CD4-positive, alpha-beta T cell (primary cell): ENCODE measurements at regions not wholly inside any gene's neighbourhood (a gene's known extent, or its start where the extent isn't known, plus 50 kb on each side); places are given as distances from the start of the nearest gene placed in this dataset.
"Not testable (repeated sequence)": the region's sequence is repeated elsewhere in the genome, so short reads cannot be mapped to it uniquely, and the experiment has no call there.

Source experiments
- ATAC-seq: fragments of 200-7000 bp; cut with Tn5 transposase; one replicate; pipeline ENCODE4 v1.10.0; 2022; ENCODE audit warnings: mild to moderate bottlenecking; ENCODE audit not compliant: poor library complexity
- CTCF ChIA-PET: fragments of 350-600 bp; sonication (Branson Sonifier 250); formaldehyde crosslinking; loops from one replicate; lab custom pipeline; 2021; ENCODE audit warnings: antibody characterized with exemption, inconsistent platforms; lab: Charles Lee
- POLR2A ChIA-PET: fragments of 350-600 bp; sonication (Branson Sonifier 250); formaldehyde crosslinking; loops from one replicate; lab custom pipeline; 2021; ENCODE audit warnings: antibody characterized with exemption, inconsistent platforms; lab: Charles Lee
- DNase-seq, 14 experiments: peaks; one replicate each; pipeline ENCODE4 v3.0.0-alpha.2; 2013 to 2020; ENCODE audit warnings: mixed read lengths in 2 of 14
- H3K27ac ChIP-seq, 2 donors: one replicate each; pipeline versions ENCODE4 v1.5.1 to v1.7.0; 2013; ENCODE audit warnings: low read length in 2 of 2, low read depth in 1 of 2, mild to moderate bottlenecking in 1 of 2
- H3K27me3 ChIP-seq, 2 experiments: 1 replicate in 1 of 2; 2 replicates in 1 of 2; pipeline versions ENCODE4 v1.6.1 to v1.7.0; 2013; ENCODE audit warnings: low read length in 2 of 2, control low read depth in 1 of 2, mild to moderate bottlenecking in 1 of 2, moderate library complexity in 1 of 2; ENCODE audit not compliant: insufficient read depth in 2 of 2, control insufficient read depth in 1 of 2
- H3K36me3 ChIP-seq: one replicate; pipeline ENCODE4 v1.6.1; 2013; ENCODE audit warnings: low read length, control low read depth; ENCODE audit not compliant: insufficient read depth
- H3K4me1 ChIP-seq: one replicate; pipeline ENCODE4 v1.6.1; 2013; ENCODE audit warnings: low read length, control low read depth; ENCODE audit not compliant: insufficient read depth
- H3K4me3 ChIP-seq: one replicate; pipeline ENCODE4 v1.5.1; 2013; ENCODE audit warnings: mild to moderate bottlenecking, low read length, moderate library complexity
- H3K9me3 ChIP-seq, 2 experiments: 1 replicate in 1 of 2; 2 replicates in 1 of 2; pipeline versions ENCODE4 v1.6.1 to v1.7.0; 2013; ENCODE audit warnings: low read length in 2 of 2, mild to moderate bottlenecking in 2 of 2, control low read depth in 1 of 2, moderate library complexity in 1 of 2; ENCODE audit not compliant: control insufficient read depth in 1 of 2, insufficient read depth in 1 of 2
- H3K27ac Mint-ChIP-seq: one replicate; pipeline ENCODE4 v1.8.0; 2020; ENCODE audit warnings: mixed read lengths
- H3K27me3 Mint-ChIP-seq: one replicate; pipeline ENCODE4 v1.8.0; 2021; ENCODE audit warnings: mixed read lengths
- H3K36me3 Mint-ChIP-seq: one replicate; pipeline ENCODE4 v1.8.0; 2021; ENCODE audit warnings: low read depth, mixed read lengths
- H3K4me1 Mint-ChIP-seq: one replicate; pipeline ENCODE4 v1.8.0; 2021; ENCODE audit warnings: low read depth, mixed read lengths
- H3K4me3 Mint-ChIP-seq: one replicate; pipeline ENCODE4 v1.8.0; 2020; ENCODE audit warnings: mild to moderate bottlenecking, mixed read lengths
- H3K9me3 Mint-ChIP-seq: one replicate; pipeline ENCODE4 v1.8.0; 2020; ENCODE audit warnings: mixed read lengths
- intact Hi-C, 2 experiments: fragments of 100-400 bp; cut with DNase I in 1 of 2; cut with micrococcal nuclease in 1 of 2; formaldehyde crosslinking; loops; one replicate each; pipeline versions ENCODE4 v1.15.1 to v1.9.0; 2023 to 2025; cut with DNase I, micrococcal nuclease

DNA sequence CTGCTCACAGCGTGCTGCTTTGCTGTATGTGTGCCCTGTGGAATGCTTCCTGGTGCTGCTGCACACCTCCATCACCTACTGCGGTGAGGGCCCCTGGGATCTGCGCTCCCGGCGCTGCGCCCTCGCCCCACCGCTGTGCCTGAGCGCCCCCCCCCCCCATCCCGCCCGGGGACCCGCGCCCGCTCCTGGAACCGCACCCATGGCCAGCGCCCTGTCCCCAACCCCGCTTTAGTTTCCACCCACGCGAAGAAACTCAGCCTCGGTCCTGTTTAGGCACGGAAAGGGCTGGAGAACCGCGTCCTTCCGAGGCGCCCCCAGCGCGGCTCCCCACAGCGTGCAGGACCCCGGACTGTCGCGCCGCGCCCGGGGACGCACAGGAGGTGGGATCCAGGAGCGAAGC is 265.5 kb downstream of the POTEB3 start:
- intact Hi-C loops, H3K4me3 ChIP-seq, H3K4me1 Mint-ChIP-seq, H3K9me3 Mint-ChIP-seq, H3K4me1 ChIP-seq, H3K27ac ChIP-seq, H3K27me3 ChIP-seq, ATAC-seq, H3K36me3 ChIP-seq, CTCF ChIA-PET, POLR2A ChIA-PET, H3K36me3 Mint-ChIP-seq, H3K27ac Mint-ChIP-seq, H3K9me3 ChIP-seq, H3K27me3 Mint-ChIP-seq, H3K4me3 Mint-ChIP-seq: not testable (repeated sequence)
- DNase-seq = peak in 1 of 14 experiments; percentile 0

- CTCF ChIA-PET, H3K9me3 Mint-ChIP-seq, H3K36me3 ChIP-seq, H3K4me1 ChIP-seq, H3K9me3 ChIP-seq, H3K4me3 Mint-ChIP-seq, POLR2A ChIA-PET, H3K27me3 ChIP-seq, H3K4me1 Mint-ChIP-seq, H3K36me3 Mint-ChIP-seq, ATAC-seq, H3K27ac ChIP-seq, DNase-seq, intact Hi-C loops, H3K4me3 ChIP-seq, H3K27ac Mint-ChIP-seq, H3K27me3 Mint-ChIP-seq: not testable (repeated sequence)
These were observed 285.3 kb upstream of the POTEB2 start for GRCh38 chr15:21151203-21151966.

- H3K9me3 Mint-ChIP-seq, H3K4me1 ChIP-seq: not testable (repeated sequence)
These were observed 282.0 kb upstream of the POTEB2 start for GRCh38 chr15:21148136-21148535.

DNA sequence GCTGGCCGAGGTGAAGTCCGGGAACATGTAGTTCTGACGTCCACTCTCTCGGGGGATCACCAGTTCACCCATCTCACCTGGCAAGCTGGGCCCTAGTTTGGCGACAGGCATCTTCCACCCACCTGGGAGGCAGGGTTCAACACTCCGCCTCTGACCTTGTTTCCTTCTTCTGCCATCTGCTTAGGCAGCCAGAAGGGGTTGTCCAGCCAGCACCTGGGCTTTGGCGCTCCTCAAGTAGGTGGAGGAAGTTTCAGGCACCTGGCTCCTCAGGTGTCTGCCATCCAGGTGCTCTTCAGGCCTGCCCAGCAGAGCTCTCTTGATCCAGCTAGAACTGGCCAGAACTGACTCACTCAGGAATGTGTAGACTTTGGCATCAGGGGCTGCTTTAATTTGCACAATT is 267.8 kb upstream of the POTEB2 start:
- H3K36me3 ChIP-seq, ATAC-seq, H3K27me3 Mint-ChIP-seq, H3K27me3 ChIP-seq, H3K4me3 Mint-ChIP-seq, H3K36me3 Mint-ChIP-seq, H3K9me3 Mint-ChIP-seq, H3K4me1 Mint-ChIP-seq, H3K4me3 ChIP-seq, H3K27ac Mint-ChIP-seq, DNase-seq, H3K27ac ChIP-seq, H3K9me3 ChIP-seq, H3K4me1 ChIP-seq, POLR2A ChIA-PET, CTCF ChIA-PET, intact Hi-C loops: not testable (repeated sequence)

More at GRCh38 chr15:21148136-21148535, 282.0 kb upstream of the POTEB2 start:
- ATAC-seq, H3K9me3 ChIP-seq, H3K27ac ChIP-seq, H3K4me3 Mint-ChIP-seq, H3K4me1 Mint-ChIP-seq, H3K36me3 ChIP-seq, H3K27me3 Mint-ChIP-seq, H3K36me3 Mint-ChIP-seq, POLR2A ChIA-PET, CTCF ChIA-PET, H3K27ac Mint-ChIP-seq, DNase-seq, H3K27me3 ChIP-seq, H3K4me3 ChIP-seq, intact Hi-C loops: not testable (repeated sequence)

DNA sequence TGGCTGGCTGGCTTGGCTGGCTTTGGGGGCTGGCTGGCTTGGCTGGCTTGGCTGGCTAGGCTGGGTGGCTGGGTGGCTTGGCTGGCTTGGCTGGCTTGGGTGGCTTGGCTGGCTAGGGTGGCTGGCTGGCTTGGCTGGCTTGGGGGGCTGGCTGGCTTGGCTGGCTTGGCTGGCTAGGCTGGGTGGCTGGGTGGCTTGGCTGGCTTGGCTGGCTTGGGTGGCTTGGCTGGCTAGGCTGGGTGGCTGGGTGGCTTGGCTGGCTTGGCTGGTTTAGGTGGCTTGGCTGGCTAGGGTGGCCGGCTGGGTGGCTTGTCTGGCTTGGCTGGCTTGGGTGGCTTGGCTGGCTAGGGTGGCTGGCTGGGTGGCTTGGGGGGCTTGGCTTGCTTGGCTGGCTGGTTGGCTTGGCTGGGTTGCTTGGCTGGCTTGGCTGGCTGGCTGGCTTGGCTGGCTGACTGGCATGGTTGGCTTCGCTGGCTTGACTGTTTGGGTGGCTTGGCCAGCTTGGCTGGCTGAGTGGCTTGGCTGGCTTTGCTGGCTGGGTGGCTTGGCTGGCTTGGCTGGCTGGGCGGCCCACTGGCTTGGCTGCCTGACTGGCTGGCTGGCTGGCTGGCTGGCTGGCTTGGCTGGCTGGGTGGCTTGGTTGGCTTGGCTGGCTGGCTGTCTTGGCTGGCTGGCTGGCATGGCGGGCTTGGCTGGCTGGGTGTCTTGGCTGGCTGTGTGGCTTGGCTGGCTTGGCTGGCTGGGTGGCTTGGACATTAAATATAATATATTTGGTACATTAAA is 246.3 kb upstream of the POTEB2 start:
- intact Hi-C loops, H3K9me3 Mint-ChIP-seq, H3K27me3 Mint-ChIP-seq, H3K4me1 Mint-ChIP-seq, H3K27ac Mint-ChIP-seq, CTCF ChIA-PET, H3K27ac ChIP-seq, H3K36me3 ChIP-seq, H3K36me3 Mint-ChIP-seq, H3K4me3 Mint-ChIP-seq, ATAC-seq, POLR2A ChIA-PET, H3K27me3 ChIP-seq, H3K4me3 ChIP-seq, H3K4me1 ChIP-seq: not testable (repeated sequence)
- H3K9me3 ChIP-seq = peaks cover 0 to 16% of the 10 kb centered on the region in 2 experiments
- DNase-seq = peak in 4 of 14 experiments; percentile 0

- peaks cover 0 to 16% of the 10 kb centered on the region in 2 experiments for H3K9me3 ChIP-seq
- H3K27ac ChIP-seq, H3K4me1 ChIP-seq, H3K27ac Mint-ChIP-seq, H3K4me1 Mint-ChIP-seq, H3K4me3 Mint-ChIP-seq, H3K27me3 Mint-ChIP-seq, H3K4me3 ChIP-seq, intact Hi-C loops, POLR2A ChIA-PET, CTCF ChIA-PET, ATAC-seq, H3K36me3 ChIP-seq, H3K9me3 Mint-ChIP-seq, H3K27me3 ChIP-seq, H3K36me3 Mint-ChIP-seq: not testable (repeated sequence)
- DNase-seq = peak in 7 of 14 experiments; percentile 0 to 31 (median 5)
These were observed 245.7 kb upstream of the POTEB2 start for GRCh38 chr15:21111861-21112260.

- H3K27me3 ChIP-seq, H3K27me3 Mint-ChIP-seq, intact Hi-C loops, CTCF ChIA-PET, ATAC-seq, H3K36me3 Mint-ChIP-seq, H3K9me3 Mint-ChIP-seq, H3K4me3 ChIP-seq, H3K36me3 ChIP-seq, H3K4me1 Mint-ChIP-seq, H3K4me3 Mint-ChIP-seq, H3K4me1 ChIP-seq, H3K27ac ChIP-seq, POLR2A ChIA-PET, H3K27ac Mint-ChIP-seq: not testable (repeated sequence)
- peaks cover 0 to 16% of the 10 kb centered on the region in 2 experiments for H3K9me3 ChIP-seq
- peak in 1 of 14 experiments; percentile 5 for DNase-seq
These were observed 245.1 kb upstream of the POTEB2 start for GRCh38 chr15:21111172-21111571.
